H9 (cell line): ENCODE measurements at regions not wholly inside any gene's neighbourhood (a gene's known extent, or its start where the extent isn't known, plus 50 kb on each side); places are given as distances from the start of the nearest gene placed in this dataset.

Experiments
- DNase-seq: peaks from one replicate; pipeline ENCODE4 v3.0.0-alpha.2; 2017
- H2AFZ ChIP-seq: one replicate; pipeline ENCODE4 v1.6.1; 2013; ENCODE audit warnings: mild to moderate bottlenecking, low read length, control low read depth, moderate library complexity
- H2AK5ac ChIP-seq: 2 replicates; pipeline ENCODE4 v1.6.1; 2013; ENCODE audit warnings: low read length, control low read depth, mixed read lengths; ENCODE audit not compliant: insufficient read length
- H2BK120ac ChIP-seq: one replicate; pipeline ENCODE4 v1.6.1; 2013; ENCODE audit warnings: low read depth, mild to moderate bottlenecking, low read length, control low read depth, inconsistent platforms; ENCODE audit not compliant: poor library complexity, severe bottlenecking
- H2BK12ac ChIP-seq: 2 replicates; pipeline ENCODE4 v1.6.1; 2013; ENCODE audit warnings: low read length, control low read depth, mixed read lengths, low read depth; ENCODE audit not compliant: insufficient read length
- H2BK15ac ChIP-seq: 2 replicates; pipeline ENCODE4 v1.6.1; 2013; ENCODE audit warnings: low read depth, low read length, control low read depth
- H2BK20ac ChIP-seq: one replicate; pipeline ENCODE4 v1.6.1; 2013; ENCODE audit warnings: low read depth, mild to moderate bottlenecking, low read length, control low read depth, inconsistent platforms; ENCODE audit not compliant: poor library complexity, severe bottlenecking
- H2BK5ac ChIP-seq: 2 replicates; pipeline ENCODE4 v1.6.1; 2013; ENCODE audit warnings: low read length, control low read depth, mixed read lengths; ENCODE audit not compliant: insufficient read length
- H3K14ac ChIP-seq: 2 replicates; pipeline ENCODE4 v1.6.1; 2013; ENCODE audit warnings: low read length, control low read depth; ENCODE audit not compliant: insufficient read depth
- H3K18ac ChIP-seq: 2 replicates; pipeline ENCODE4 v1.6.1; 2013; ENCODE audit warnings: low read depth, mild to moderate bottlenecking, mixed read lengths, low read length, control low read depth; ENCODE audit not compliant: insufficient read length
- H3K23ac ChIP-seq: 2 replicates; pipeline ENCODE4 v1.6.1; 2013; ENCODE audit warnings: low read length, control low read depth, mixed read lengths, low read depth; ENCODE audit not compliant: insufficient read length
- H3K23me2 ChIP-seq: 2 replicates; pipeline ENCODE4 v1.6.1; 2013; ENCODE audit warnings: low read depth, mild to moderate bottlenecking, mixed read lengths, low read length, control low read depth; ENCODE audit not compliant: insufficient read length, poor library complexity, severe bottlenecking
- H3K27ac ChIP-seq: 2 replicates; pipeline ENCODE4 v1.5.1; 2013; ENCODE audit warnings: low read length, control low read depth, mixed read lengths, low read depth; ENCODE audit not compliant: insufficient read length
- H3K27me3 ChIP-seq: 2 replicates; pipeline ENCODE4 v1.6.1; 2013; ENCODE audit warnings: low read length, control low read depth, inconsistent platforms; ENCODE audit not compliant: insufficient read depth
- H3K4ac ChIP-seq: 2 replicates; pipeline ENCODE4 v1.6.1; 2013; ENCODE audit warnings: low read depth, mild to moderate bottlenecking, control low read depth, inconsistent platforms, low read length, moderate library complexity
- H3K4me1 ChIP-seq: 2 replicates; pipeline ENCODE4 v1.6.1; 2013; ENCODE audit warnings: low read length, control low read depth, inconsistent platforms; ENCODE audit not compliant: insufficient read depth
- H3K4me2 ChIP-seq: 2 replicates; pipeline ENCODE4 v1.6.1; 2013; ENCODE audit warnings: low read length, control low read depth, mixed read lengths; ENCODE audit not compliant: insufficient read length, insufficient read depth
- H3K56ac ChIP-seq: 2 replicates; pipeline ENCODE4 v1.6.1; 2013; ENCODE audit warnings: low read depth, mild to moderate bottlenecking, mixed read lengths, low read length, control low read depth; ENCODE audit not compliant: insufficient read length
- H3K79me1 ChIP-seq: 2 replicates; pipeline ENCODE4 v1.6.1; 2013; ENCODE audit warnings: low read depth, mild to moderate bottlenecking, moderate library complexity, low read length, control low read depth, inconsistent platforms; ENCODE audit not compliant: insufficient read depth, poor library complexity, severe bottlenecking
- H3K79me2 ChIP-seq: 2 replicates; pipeline ENCODE4 v1.6.1; 2013; ENCODE audit warnings: low read length, control low read depth, inconsistent platforms; ENCODE audit not compliant: insufficient read depth
- H3K9ac ChIP-seq: 2 replicates; pipeline ENCODE4 v1.6.1; 2013; ENCODE audit warnings: low read length, control low read depth, mixed read lengths; ENCODE audit not compliant: insufficient read length; ENCODE audit errors: extremely low read depth
- H3K9me3 ChIP-seq: one replicate; pipeline ENCODE4 v1.6.1; 2013; ENCODE audit warnings: low read depth, low read length, inconsistent platforms; ENCODE audit not compliant: control insufficient read depth
- H3T11ph ChIP-seq: one replicate; pipeline ENCODE4 v1.6.1; 2013; ENCODE audit warnings: mild to moderate bottlenecking, low read length, control low read depth, inconsistent platforms
- H4K20me1 ChIP-seq: one replicate; pipeline ENCODE4 v1.6.1; 2013; ENCODE audit not compliant: control insufficient read depth, insufficient read length, insufficient read depth
- H4K5ac ChIP-seq: 2 replicates; pipeline ENCODE4 v1.6.1; 2013; ENCODE audit warnings: low read depth, mild to moderate bottlenecking, mixed read lengths, low read length, control low read depth; ENCODE audit not compliant: insufficient read length
- H4K8ac ChIP-seq: replicated peaks from 2 replicates; pipeline ENCODE4 v1.6.1; 2013; ENCODE audit warnings: low read length, control low read depth, mixed read lengths, low read depth; ENCODE audit not compliant: insufficient read length
- H4K91ac ChIP-seq: 2 replicates; pipeline ENCODE4 v1.6.1; 2013; ENCODE audit warnings: low read depth, mild to moderate bottlenecking, moderate library complexity, mixed read lengths, low read length, control low read depth; ENCODE audit not compliant: insufficient read length
- H3K27ac Mint-ChIP-seq, 3 experiments: 2 replicates in 2 of 3; 3 replicates in 1 of 3; pipeline ENCODE4 v1.8.0; 2020 to 2021; ENCODE audit warnings: mixed read lengths in 3 of 3, mild to moderate bottlenecking in 1 of 3, moderate library complexity in 1 of 3
- H3K27me3 Mint-ChIP-seq: 2 replicates; pipeline ENCODE4 v1.8.0; 2021; ENCODE audit warnings: low read depth, mild to moderate bottlenecking, moderate library complexity, mixed read lengths
- H3K36me3 Mint-ChIP-seq, 3 experiments: 2 replicates in 2 of 3; 3 replicates in 1 of 3; pipeline ENCODE4 v1.8.0; 2020 to 2021; ENCODE audit warnings: low read depth in 3 of 3, mixed read lengths in 3 of 3; ENCODE audit not compliant: insufficient read depth in 1 of 3
- H3K4me1 Mint-ChIP-seq, 2 experiments: 2 replicates each; pipeline ENCODE4 v1.8.0; 2020; ENCODE audit warnings: mixed read lengths in 2 of 2
- H3K4me3 Mint-ChIP-seq, 2 experiments: 2 replicates in 1 of 2; 3 replicates in 1 of 2; pipeline ENCODE4 v1.8.0; 2020 to 2021; ENCODE audit warnings: mild to moderate bottlenecking in 2 of 2, mixed read lengths in 2 of 2, moderate library complexity in 1 of 2
- H3K9me3 Mint-ChIP-seq, 2 experiments: 2 replicates in 1 of 2; 3 replicates in 1 of 2; pipeline ENCODE4 v1.8.0; 2020; ENCODE audit warnings: mild to moderate bottlenecking in 2 of 2, mixed read lengths in 2 of 2, moderate library complexity in 1 of 2
- CTCF ChIP-seq: fragments of 200-600 bp; sonication (generic); conservative IDR thresholded peaks from 3 replicates; pipeline ENCODE4 v1.8.0; 2021; ENCODE audit warnings: antibody characterized with exemption, mild to moderate bottlenecking
- WGBS: extraction: QIAGEN DNeasy Blood & Tissue Kit; methylation state at CpG from one replicate; pipeline ENCODE4 v1.1.7; 2013; ENCODE audit warnings: missing lambda C conversion rate, low lambda C conversion rate, mixed read lengths; ENCODE audit not compliant: insufficient read length; ENCODE audit errors: extremely low coverage; 5-methylcytosine and 5-hydroxymethylcytosine counted together

GRCh38 chr1:29532751-29533150 lies 296.4 kb downstream of the PTPRU start:
- no peak overlapping the region for H3K14ac ChIP-seq
- no peaks in the 10 kb centered on the region for H3K23me2 ChIP-seq
- no peak overlapping the region for H3K23ac ChIP-seq
- H2AK5ac ChIP-seq: no peak overlapping the region
- no peak overlapping the region for H3K18ac ChIP-seq
- H2BK5ac ChIP-seq: no peak overlapping the region
- no peaks in the 10 kb centered on the region for H3K79me1 ChIP-seq
- no CpG with 5 or more reads among the region's 1 CpG for WGBS
- no peak for DNase-seq
- no peaks in the 10 kb centered on the region for H3K9me3 ChIP-seq
- no peaks in the 10 kb centered on the region for H3K27me3 ChIP-seq
- no peak overlapping the region for H4K8ac ChIP-seq
- H4K20me1 ChIP-seq: no peaks in the 10 kb centered on the region
- Mint-ChIP-seq H3K9me3 (peaks cover 24 to 30% of the 10 kb centered on the region in 2 experiments), H3K4me3 (no peak overlapping the region), H3K27ac (no peak overlapping the region), H3K36me3 (peaks cover 2 to 16% (median 2%) of the 10 kb centered on the region in 3 experiments; a peak in 4 of 7 replicates), H3K4me1 (no peaks in the 10 kb centered on the region), H3K27me3 (no peaks in the 10 kb centered on the region; the same call in none of the 2 replicates)
- no peak overlapping the region for H3K4me2 ChIP-seq
- H3K27ac ChIP-seq: no peak overlapping the region
- no peak overlapping the region for H2BK120ac ChIP-seq
- no peak for TF ChIP-seq CTCF
- no peak overlapping the region for H2BK15ac ChIP-seq
- H3K9ac ChIP-seq: no peak overlapping the region
- H4K91ac ChIP-seq: no peak overlapping the region
- no peak overlapping the region for H2BK20ac ChIP-seq
- H3K4ac ChIP-seq: no peak overlapping the region
- H3K56ac ChIP-seq: no peak overlapping the region
- H3K79me2 ChIP-seq: no peaks in the 10 kb centered on the region
- no peak overlapping the region for H2BK12ac ChIP-seq
- no peaks in the 10 kb centered on the region for H3K4me1 ChIP-seq
- no peak overlapping the region for H4K5ac ChIP-seq
- no peak overlapping the region for H3T11ph ChIP-seq
- H2AFZ ChIP-seq: no peak overlapping the region
